H1 (cell line): ENCODE measurements at regions not wholly inside any gene's neighbourhood (a gene's known extent, or its start where the extent isn't known, plus 50 kb on each side); places are given as distances from the start of the nearest gene placed in this dataset.

ENCODE experiments used
- CTCF ChIA-PET: fragments of 300-600 bp; sonication (Branson Sonifier 250); formaldehyde crosslinking; loops from one replicate; lab custom pipeline; 2021; ENCODE audit not compliant: partially characterized antibody; lab: Charles Lee
- POLR2A ChIA-PET: fragments of 300-600 bp; sonication (Branson Sonifier 250); formaldehyde crosslinking; loops from one replicate; lab custom pipeline; 2021; ENCODE audit warnings: inconsistent platforms; ENCODE audit not compliant: partially characterized antibody; lab: Charles Lee
- DNase-seq, 2 experiments: peaks; one replicate each; pipeline versions ENCODE4 v3.0.0 to v3.0.0-alpha.2; 2010 to 2022; ENCODE audit warnings: low spot score in 2 of 2, low read depth in 1 of 2, mixed read lengths in 1 of 2
- FAIRE-seq: peaks from 2 replicates; lab custom pipeline; 2011; peaks lifted over from hg19 to GRCh38; lab: Jason Lieb, UNC
- H2AFZ ChIP-seq: 2 replicates; pipeline ENCODE4 v1.8.1; 2012; ENCODE audit warnings: low read length, inconsistent platforms
- H2AK5ac ChIP-seq: 2 replicates; pipeline ENCODE4 v1.6.1; 2013; ENCODE audit warnings: low read depth, low read length
- H2BK120ac ChIP-seq: replicated peaks from 2 replicates; pipeline ENCODE3; 2013; ENCODE audit warnings: low read depth, low read length, inconsistent platforms
- H2BK12ac ChIP-seq: 2 replicates; pipeline ENCODE4 v1.6.1; 2013; ENCODE audit warnings: low read depth, low read length
- H2BK15ac ChIP-seq: 2 replicates; pipeline ENCODE4 v1.6.1; 2013; ENCODE audit warnings: low read length
- H2BK20ac ChIP-seq: 2 replicates; pipeline ENCODE4 v1.6.1; 2013; ENCODE audit warnings: low read length
- H2BK5ac ChIP-seq: 2 replicates; pipeline ENCODE4 v1.6.1; 2013; ENCODE audit warnings: low read depth, low read length
- H3K14ac ChIP-seq: 2 replicates; pipeline ENCODE4 v1.6.1; 2013; ENCODE audit warnings: inconsistent platforms; ENCODE audit not compliant: insufficient read length
- H3K18ac ChIP-seq: 2 replicates; pipeline ENCODE4 v1.6.1; 2013; ENCODE audit warnings: low read length; ENCODE audit errors: extremely low read depth
- H3K23ac ChIP-seq: 2 replicates; pipeline ENCODE4 v1.6.1; 2013; ENCODE audit warnings: inconsistent platforms; ENCODE audit not compliant: insufficient read length
- H3K23me2 ChIP-seq: 2 replicates; pipeline ENCODE4 v1.6.1; 2013; ENCODE audit warnings: low read depth, low read length
- H3K27ac ChIP-seq: 2 replicates; pipeline ENCODE4 v1.6.1; 2011; ENCODE audit warnings: low read depth, low read length, inconsistent platforms
- H3K27me3 ChIP-seq, 4 experiments: replicated peaks in 1 of 4; 1 replicate in 1 of 4; 2 replicates in 3 of 4; pipeline versions ENCODE4 v1.6.1 to v1.8.1; 2011 to 2013; ENCODE audit warnings: low read length in 3 of 4, mild to moderate bottlenecking in 3 of 4, inconsistent platforms in 2 of 4, mixed read lengths in 2 of 4, moderate library complexity in 1 of 4; ENCODE audit not compliant: control insufficient read depth in 3 of 4, insufficient read depth in 3 of 4; ENCODE audit errors: extremely low read depth in 1 of 4
- H3K36me3 ChIP-seq, 4 experiments: 2 replicates each; pipeline versions ENCODE4 v1.6.1 to v1.8.1; 2011 to 2013; ENCODE audit warnings: mild to moderate bottlenecking in 4 of 4, low read length in 3 of 4, moderate library complexity in 2 of 4, control low read depth in 1 of 4, inconsistent platforms in 1 of 4; ENCODE audit not compliant: insufficient read depth in 4 of 4, control insufficient read depth in 2 of 4
- H3K4ac ChIP-seq: replicated peaks from 2 replicates; pipeline ENCODE3; 2013; ENCODE audit warnings: low read length, low read depth, mixed read lengths, inconsistent platforms; ENCODE audit not compliant: insufficient read length
- H3K4me1 ChIP-seq, 4 experiments: replicated peaks in 1 of 4; 1 replicate in 1 of 4; 2 replicates in 3 of 4; pipeline versions ENCODE4 v1.6.1 to v1.8.1; 2011 to 2013; ENCODE audit warnings: low read length in 3 of 4, inconsistent platforms in 2 of 4, mixed read lengths in 1 of 4; ENCODE audit not compliant: insufficient read depth in 4 of 4, control insufficient read depth in 3 of 4
- H3K4me2 ChIP-seq, 2 experiments: 2 replicates each; pipeline versions ENCODE4 v1.6.1 to v1.8.1; 2011 to 2013; ENCODE audit warnings: low read depth in 2 of 2, low read length in 2 of 2, control low read depth in 1 of 2, inconsistent platforms in 1 of 2, mild to moderate bottlenecking in 1 of 2; ENCODE audit not compliant: insufficient read depth in 1 of 2
- H3K4me3 ChIP-seq, 4 experiments: fragments of 200-600, 300-600 bp in 1 of 4; sonication (generic), shearing (Covaris generic), sonication (Bioruptor Twin) in 1 of 4; 2 replicates each; pipeline versions ENCODE4 v1.5.1 to v1.8.1; 2011 to 2016; ENCODE audit warnings: low read length in 4 of 4, low read depth in 3 of 4, control low read depth in 2 of 4, inconsistent platforms in 2 of 4, mild to moderate bottlenecking in 2 of 4, mixed read lengths in 1 of 4, moderate library complexity in 1 of 4; ENCODE audit not compliant: insufficient read depth in 2 of 4; ENCODE audit errors: extremely low read depth in 1 of 4
- H3K56ac ChIP-seq: replicated peaks from 2 replicates; pipeline ENCODE3; 2013; ENCODE audit warnings: low read depth, mild to moderate bottlenecking, mixed read lengths, low read length, inconsistent platforms; ENCODE audit not compliant: insufficient read length
- H3K79me1 ChIP-seq: 2 replicates; pipeline ENCODE4 v1.6.1; 2013; ENCODE audit warnings: low read depth, low read length, control low read depth
- H3K79me2 ChIP-seq, 2 experiments: 2 replicates each; pipeline versions ENCODE4 v1.6.1 to v1.8.1; 2012 to 2013; ENCODE audit warnings: low read length in 2 of 2, mild to moderate bottlenecking in 2 of 2, inconsistent platforms in 1 of 2; ENCODE audit not compliant: insufficient read depth in 2 of 2, control insufficient read depth in 1 of 2
- H3K9ac ChIP-seq, 4 experiments: replicated peaks in 1 of 4; 1 replicate in 1 of 4; 2 replicates in 3 of 4; pipeline versions ENCODE4 v1.6.1 to v1.8.1; 2011 to 2013; ENCODE audit warnings: low read depth in 3 of 4, low read length in 3 of 4, control low read depth in 2 of 4, mild to moderate bottlenecking in 2 of 4, moderate library complexity in 2 of 4, inconsistent platforms in 1 of 4; ENCODE audit errors: extremely low read depth in 1 of 4
- H3K9me3 ChIP-seq, 2 experiments: 2 replicates each; pipeline versions ENCODE4 v1.6.1 to v1.8.1; 2012 to 2013; ENCODE audit warnings: mild to moderate bottlenecking in 2 of 2, moderate library complexity in 2 of 2, control low read depth in 1 of 2, inconsistent platforms in 1 of 2, low read depth in 1 of 2, low read length in 1 of 2, mixed read lengths in 1 of 2; ENCODE audit not compliant: insufficient read depth in 2 of 2
- H4K20me1 ChIP-seq, 2 experiments: replicated peaks in 1 of 2; 2 replicates each; pipeline versions ENCODE3 to v1.8.1; 2011 to 2013; ENCODE audit warnings: inconsistent platforms in 2 of 2, low read length in 2 of 2, mild to moderate bottlenecking in 1 of 2; ENCODE audit not compliant: insufficient read depth in 2 of 2, control insufficient read depth in 1 of 2
- H4K5ac ChIP-seq: 2 replicates; pipeline ENCODE4 v1.6.1; 2013; ENCODE audit warnings: low read length, low read depth, mixed read lengths, inconsistent platforms; ENCODE audit not compliant: insufficient read length
- H4K8ac ChIP-seq: 2 replicates; pipeline ENCODE4 v1.8.0; 2013; ENCODE audit warnings: mild to moderate bottlenecking, moderate library complexity, low read length, inconsistent platforms; ENCODE audit not compliant: insufficient read depth; ENCODE audit errors: extremely low read depth
- H4K91ac ChIP-seq: replicated peaks from 2 replicates; pipeline ENCODE3; 2013; ENCODE audit warnings: low read length, mixed read lengths, inconsistent platforms; ENCODE audit not compliant: insufficient read length
- BCL11A ChIP-seq, 2 experiments: IDR thresholded peaks; one replicate each; pipeline ENCODE4 v1.6.1; 2011; ENCODE audit warnings: low read depth in 2 of 2, low read length in 2 of 2, mild to moderate bottlenecking in 2 of 2
- BRCA1 ChIP-seq: IDR thresholded peaks from 2 replicates; pipeline ENCODE4 v1.6.1; 2012; ENCODE audit warnings: low read depth, low read length, improper control_type of control experiment
- CBX8 ChIP-seq: fragments of 300-800, 300-1000 bp; sonication (generic); IDR thresholded peaks from 2 replicates; pipeline ENCODE4 v1.7.1; 2016; ENCODE audit warnings: low read depth, low read length, borderline replicate concordance
- CREB1 ChIP-seq: IDR thresholded peaks from 2 replicates; pipeline ENCODE4 v1.6.1; 2012; ENCODE audit warnings: inconsistent platforms
- CTBP2 ChIP-seq: IDR thresholded peaks from 2 replicates; pipeline ENCODE4 v1.7.0; 2011; ENCODE audit warnings: borderline replicate concordance, mild to moderate bottlenecking, moderate library complexity, mixed read lengths, low read length; ENCODE audit not compliant: insufficient read depth, insufficient read length
- E2F6 ChIP-seq: IDR thresholded peaks from 2 replicates; pipeline ENCODE4 v1.6.1; 2012; ENCODE audit warnings: inconsistent platforms
- HDAC2 ChIP-seq, 2 experiments: fragments of 300-600 bp in 1 of 2; sonication (generic) in 1 of 2; IDR thresholded peaks; 2 replicates each; pipeline ENCODE4 v1.6.1; 2011 to 2012; ENCODE audit warnings: low read depth in 2 of 2, low read length in 2 of 2, mild to moderate bottlenecking in 2 of 2, moderate library complexity in 2 of 2, borderline replicate concordance in 1 of 2, inconsistent platforms in 1 of 2
- JUN ChIP-seq: IDR thresholded peaks from 2 replicates; pipeline ENCODE4 v1.6.1; 2011; ENCODE audit warnings: low read depth, mild to moderate bottlenecking, improper control_type of control experiment, low read length
- RBBP5 ChIP-seq: IDR thresholded peaks from 2 replicates; pipeline ENCODE4 v1.7.1; 2012; ENCODE audit warnings: low read depth, mild to moderate bottlenecking, inconsistent platforms, low read length, moderate library complexity, borderline replicate concordance
- SRF ChIP-seq: IDR thresholded peaks from 2 replicates; pipeline ENCODE4 v1.6.1; 2011; ENCODE audit warnings: mild to moderate bottlenecking, low read depth, low read length, moderate library complexity
- WGBS, 2 experiments: shearing (Covaris generic) in 1 of 2; methylation state at CpG; one replicate each; pipeline versions ENCODE4 v1.1.6 to v1.1.7; 2013 to 2015; ENCODE audit warnings: low lambda C conversion rate in 2 of 2, mixed read lengths in 2 of 2, inconsistent platforms in 1 of 2, low coverage in 1 of 2, missing lambda C conversion rate in 1 of 2; ENCODE audit not compliant: insufficient replicate concordance in 2 of 2, insufficient coverage in 1 of 2, insufficient read length in 1 of 2; ENCODE audit errors: extremely low coverage in 1 of 2, missing lambda C conversion rate in 1 of 2; 5-methylcytosine and 5-hydroxymethylcytosine counted together

GRCh38 chr7:116377721-116378120 lies 121.8 kb upstream of the CAV2 start:
- Histone ChIP-seq H2BK120ac (no peak overlapping the region), H3K23ac (no peak overlapping the region), H3K27ac (no peak overlapping the region), H2BK20ac (no peak overlapping the region), H4K91ac (no peak overlapping the region), H3K79me1 (no peaks in the 10 kb centered on the region), H3K18ac (no peak overlapping the region), H2AK5ac (no peak overlapping the region), H3K4ac (no peak overlapping the region), H3K36me3 (no peaks in the 10 kb centered on the region), H2AFZ (no peak overlapping the region; the same call in 1 of the 2 replicates), H3K4me2 (no peak overlapping the region), H3K4me3 (no peak overlapping the region), H3K14ac (no peak overlapping the region), H2BK15ac (no peak overlapping the region), H3K9me3 (no peaks in the 10 kb centered on the region), H3K79me2 (no peaks in the 10 kb centered on the region), H2BK12ac (no peak overlapping the region), H2BK5ac (no peak overlapping the region), H3K4me1 (0 out of 7 replicates have a peak, but pooled peaks cover 0 to 3% (median 0%) of the 10 kb centered on the region in 4 experiments), H3K23me2 (no peaks in the 10 kb centered on the region), H4K5ac (no peak overlapping the region), H4K20me1 (no peaks in the 10 kb centered on the region), H3K56ac (no peak overlapping the region), H3K27me3 (peaks cover 0 to 1% (median 0%) of the 10 kb centered on the region in 4 experiments; a peak in 1 of 7 replicates), H3K9ac (no peak overlapping the region), H4K8ac (no peak overlapping the region)
- WGBS, 2 experiments, result 93% methylated on average over 2 of the region's 2 CpGs; no CpG with 5 or more reads in 1 of the 2 experiments
- no peak for DNase-seq
- POLR2A ChIA-PET, result no interaction called here
- no peak for TF ChIP-seq CREB1
- no peak for TF ChIP-seq CBX8
- TF ChIP-seq JUN, result no peak
- no peak for TF ChIP-seq E2F6
- no peak for TF ChIP-seq RBBP5
- no peak for TF ChIP-seq SRF
- TF ChIP-seq BCL11A (IDR thresholded peaks at IDR 0.05; ENCODE audit: low read depth in 2 of 2, low read length in 2 of 2), result no peak
- no peak for TF ChIP-seq HDAC2 (IDR thresholded peaks at IDR 0.05; ENCODE audit: borderline replicate concordance in 1 of 2, low read depth in 2 of 2, low read length in 2 of 2)
- no peak for TF ChIP-seq BRCA1
- no peak for TF ChIP-seq CTBP2
- FAIRE-seq, result no peak
- CTCF ChIA-PET, result interaction anchor here (1.2 kb wide), 1 partner anchor 31 kb away, joined by 3 read pairs; no protein-coding TSS in a partner anchor
